GM21576 (cell line): ENCODE measurements at regions not wholly inside any gene's neighbourhood (a gene's known extent, or its start where the extent isn't known, plus 50 kb on each side); places are given as distances from the start of the nearest gene placed in this dataset.

Source experiments
- ATAC-seq: cut with Tn5 transposase; IDR thresholded peaks from one replicate; pipeline ENCODE4 v1.9.1; 2021; ENCODE audit warnings: mild to moderate bottlenecking, moderate library complexity; ENCODE audit not compliant: unreplicated experiment

GRCh38 chr9:99326112-99326916 is 104.2 kb downstream of the SEC61B start:
- no peak for ATAC-seq

GRCh38 chr9:99326917-99327189 is 104.8 kb downstream of the SEC61B start:
- ATAC-seq = no peak

DNA sequence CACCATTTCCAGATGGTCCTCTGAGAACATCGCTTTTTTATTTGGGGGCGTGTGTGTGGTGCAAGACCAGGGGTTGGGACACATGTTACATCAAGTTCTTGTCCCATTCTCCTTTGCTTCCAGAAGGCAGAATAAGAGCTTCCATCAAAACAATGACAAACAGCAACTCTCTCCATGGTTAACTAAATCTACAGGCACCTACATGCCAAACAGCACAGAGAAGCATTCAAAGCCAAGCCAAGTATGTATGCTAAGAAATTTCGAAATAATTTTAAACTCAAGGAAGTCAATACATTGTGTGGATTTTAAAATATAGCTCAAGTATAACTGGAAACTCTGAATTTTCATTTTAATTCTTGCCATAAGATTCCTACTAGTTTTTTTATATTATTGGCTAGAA is 105.6 kb downstream of the SEC61B start:
- no peak for ATAC-seq

- ATAC-seq = no peak
These were observed 113.2 kb downstream of the SEC61B start for GRCh38 chr9:99335280-99335679.

DNA sequence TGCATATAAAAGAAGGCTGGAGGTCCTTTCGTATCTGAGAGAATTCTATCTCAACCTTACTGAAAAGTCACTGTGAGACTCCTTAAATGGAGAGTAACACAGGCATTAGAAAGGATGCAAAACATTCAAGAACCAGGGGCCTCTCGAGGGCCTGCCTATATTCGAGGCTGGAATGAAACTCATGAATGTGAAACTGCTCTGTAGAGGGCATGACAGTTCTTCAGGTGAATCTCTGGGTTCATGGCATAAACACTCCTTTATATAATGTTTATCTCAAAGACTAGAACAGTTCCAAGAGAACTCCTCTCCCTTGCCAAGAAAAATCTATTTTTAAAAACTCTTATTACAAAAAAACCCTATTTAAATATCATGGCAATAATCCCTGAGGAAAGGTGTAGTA is 113.9 kb downstream of the SEC61B start:
- ATAC-seq = no peak

DNA sequence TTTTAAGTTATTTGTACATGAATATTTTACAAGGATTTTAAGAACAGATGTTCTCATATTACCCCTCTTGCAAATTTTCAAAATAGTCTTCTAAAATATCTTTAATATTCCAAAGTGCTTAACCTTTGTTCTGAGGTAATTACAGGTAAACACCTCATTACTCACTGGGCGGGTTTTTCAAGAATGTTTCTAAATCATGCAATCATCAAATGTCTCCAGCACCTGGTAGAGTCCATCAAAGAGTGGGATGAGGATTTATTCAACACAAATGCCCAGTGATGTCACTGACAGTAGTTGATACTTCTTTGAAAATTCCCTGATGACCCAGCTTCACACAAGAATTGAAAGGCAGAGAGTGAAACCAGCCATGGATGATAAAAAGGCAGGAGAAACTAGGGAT is 114.4 kb downstream of the SEC61B start:
- no peak for ATAC-seq

GRCh38 chr9:99340281-99340680 is 118.2 kb downstream of the SEC61B start:
- no peak for ATAC-seq

DNA sequence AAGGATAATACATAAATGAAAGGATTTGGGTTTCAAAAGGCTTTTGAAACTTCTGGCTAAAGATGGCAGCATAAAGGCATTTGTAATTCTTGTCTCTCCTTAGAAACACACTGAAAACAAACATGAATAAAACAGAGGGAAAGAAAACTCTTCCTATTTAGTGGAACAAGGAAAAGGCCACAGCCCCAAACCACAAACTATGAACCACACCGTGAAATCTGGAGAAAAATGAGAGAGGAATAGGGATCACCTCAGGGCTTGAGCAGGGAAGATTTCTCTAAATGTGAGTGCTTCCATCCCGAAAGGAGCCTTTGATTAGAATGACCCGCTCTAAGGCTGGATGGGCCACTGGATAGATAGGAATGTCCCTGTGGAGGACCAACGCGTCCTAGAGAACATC is 119.6 kb downstream of the SEC61B start:
- ATAC-seq = no peak

DNA sequence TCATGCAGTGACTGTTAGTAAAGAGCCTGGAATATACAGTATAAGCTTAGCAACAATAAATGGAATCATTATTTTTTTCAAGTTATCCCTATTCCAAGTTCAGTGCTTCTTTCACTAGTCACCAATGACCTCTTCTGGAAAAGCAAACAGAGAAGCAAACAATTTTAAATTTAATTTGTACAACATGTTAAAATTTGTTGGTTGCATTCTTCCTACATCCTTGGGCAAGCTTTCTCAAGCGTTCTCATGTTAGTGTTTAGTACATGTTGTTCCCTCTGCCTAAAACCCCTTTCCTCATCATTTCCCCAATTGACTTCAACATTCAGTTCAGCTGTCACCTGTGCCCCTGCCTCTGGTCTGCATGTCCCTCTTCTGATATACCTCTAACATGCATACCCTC is 123.4 kb downstream of the SEC61B start:
- no peak for ATAC-seq

DNA sequence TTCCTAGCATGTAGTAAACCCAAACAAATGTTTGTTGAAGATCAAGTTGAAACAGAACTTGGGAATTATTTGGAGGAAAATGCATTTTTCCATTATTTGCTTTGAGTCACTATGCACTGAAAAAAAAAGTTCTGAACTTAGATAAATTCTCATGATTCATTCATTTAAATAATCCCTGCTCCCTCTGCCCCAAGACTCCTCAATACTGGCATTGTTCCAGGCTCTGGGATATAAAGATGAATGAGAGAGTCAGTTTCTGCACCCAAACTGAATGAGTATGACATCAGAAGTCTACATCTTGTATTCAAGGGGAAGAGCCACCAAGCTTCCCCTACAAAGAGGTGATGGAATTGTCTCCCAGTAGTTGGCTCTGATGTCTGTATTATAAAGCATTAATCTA is 123.9 kb downstream of the SEC61B start:
- no peak for ATAC-seq

DNA sequence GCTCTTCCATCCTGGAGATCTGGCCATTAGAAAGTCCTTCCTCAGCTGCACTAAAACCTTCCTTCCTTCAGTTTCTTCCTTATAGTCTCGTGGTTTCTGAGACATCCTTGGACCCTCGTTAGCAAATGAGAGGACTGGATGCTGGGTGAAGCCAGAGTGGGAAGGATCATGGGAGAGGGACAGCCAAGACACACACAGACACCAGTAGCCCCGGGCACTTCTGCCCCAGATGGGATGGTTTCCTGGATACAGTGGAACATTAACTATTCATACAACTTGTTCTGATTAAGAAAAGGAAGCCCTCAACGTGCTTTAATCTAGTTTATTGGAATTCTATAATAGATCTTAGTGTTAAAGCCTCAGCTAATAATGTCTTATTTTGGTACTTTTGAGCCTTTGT is 125.5 kb downstream of the SEC61B start:
- ATAC-seq = no peak

DNA sequence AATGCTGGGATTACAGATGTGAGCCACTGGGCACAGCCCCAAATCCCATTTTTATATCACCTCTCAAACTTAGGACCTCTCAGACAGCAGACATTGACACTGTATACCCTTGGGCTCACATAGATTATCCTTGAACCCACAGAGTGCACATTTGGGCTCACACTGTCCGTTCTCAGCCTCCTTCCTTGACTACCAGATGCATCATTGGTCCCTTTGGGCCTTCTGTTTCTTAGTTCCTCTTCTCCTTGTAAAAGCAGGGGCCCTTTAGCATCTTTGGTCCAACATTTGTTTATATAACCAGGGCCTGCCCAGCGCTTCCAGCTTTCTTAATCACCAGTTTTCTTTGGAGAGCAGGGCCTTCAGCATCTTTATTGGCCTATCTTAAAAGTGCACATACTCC is 126.2 kb downstream of the SEC61B start:
- no peak for ATAC-seq

- no peak for ATAC-seq
These were observed 127.8 kb downstream of the SEC61B start for GRCh38 chr9:99349870-99350269.

GRCh38 chr9:99350461-99350860 is 128.4 kb downstream of the SEC61B start:
- ATAC-seq = no peak

GRCh38 chr9:99351647-99352046 is 129.6 kb downstream of the SEC61B start:
- no peak for ATAC-seq

- ATAC-seq = no peak
These were observed 130.7 kb downstream of the SEC61B start for GRCh38 chr9:99352826-99353225.

DNA sequence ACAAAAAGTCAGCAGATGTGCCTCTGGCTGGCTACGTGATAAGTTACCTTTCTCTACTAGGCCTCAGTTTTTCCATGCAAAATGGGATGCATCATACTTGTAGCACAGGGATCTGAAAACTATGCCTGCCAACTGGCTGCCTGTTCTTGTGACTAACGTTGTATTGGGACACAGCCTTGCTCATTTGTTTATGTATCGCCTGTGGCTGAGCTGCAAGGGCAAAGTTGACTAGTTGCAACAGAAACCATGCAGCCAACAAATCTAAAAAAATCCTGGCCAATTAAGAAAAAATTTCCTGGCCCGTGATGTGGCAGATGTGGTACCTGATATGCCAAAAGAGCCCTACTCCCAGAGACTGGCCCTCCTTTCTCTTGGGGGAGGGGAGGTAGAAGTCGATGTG is 131.3 kb downstream of the SEC61B start:
- no peak for ATAC-seq

DNA sequence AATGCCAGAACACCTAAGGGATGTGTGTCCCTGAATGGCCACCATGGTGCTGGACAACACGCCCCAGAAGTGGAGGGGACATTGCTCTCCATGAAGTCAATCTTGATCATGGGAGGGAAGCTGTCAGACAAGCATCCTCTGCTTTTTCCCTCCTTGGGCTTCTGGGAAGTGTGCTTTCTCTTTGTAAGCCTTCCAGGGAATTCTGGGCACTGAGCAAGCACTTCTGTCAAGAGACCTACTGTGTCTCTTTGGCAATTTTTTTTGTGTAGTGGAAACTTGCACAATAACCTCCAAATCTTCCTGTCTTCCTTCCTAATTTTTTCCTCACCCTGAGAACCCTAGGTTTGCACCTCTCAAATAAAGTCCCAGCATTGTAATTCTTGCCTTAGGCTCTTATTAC is 132.0 kb downstream of the SEC61B start:
- no peak for ATAC-seq

DNA sequence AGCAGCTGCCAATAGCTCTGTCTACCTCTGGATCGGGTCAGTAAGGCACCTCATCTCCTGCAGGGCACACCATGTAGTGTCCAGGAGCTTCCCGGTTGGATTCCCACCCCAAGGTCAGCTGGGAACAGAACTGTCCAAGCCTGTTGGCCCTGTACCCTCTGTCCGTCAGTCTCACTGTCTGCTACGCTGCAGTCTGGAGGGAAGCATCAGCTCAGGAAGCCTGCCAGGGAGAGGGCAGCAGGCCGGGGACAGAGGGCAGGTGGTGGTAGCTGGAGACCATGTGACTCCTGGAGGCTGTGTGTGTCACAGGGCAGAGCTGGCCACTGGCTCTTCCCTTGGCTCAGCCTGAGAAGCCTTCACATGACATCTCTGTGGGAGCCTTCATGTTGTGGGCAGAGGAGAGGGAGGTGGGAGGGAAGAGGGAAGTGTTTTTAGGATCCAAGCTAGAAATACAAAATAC is 134.5 kb downstream of the SEC61B start:
- no peak for ATAC-seq

GRCh38 chr9:99357575-99357974 is 135.5 kb downstream of the SEC61B start:
- ATAC-seq = no peak

GRCh38 chr9:99358668-99359067 is 136.6 kb downstream of the SEC61B start:
- ATAC-seq = no peak

GRCh38 chr9:99359336-99359735 is 137.3 kb downstream of the SEC61B start:
- ATAC-seq = no peak

DNA sequence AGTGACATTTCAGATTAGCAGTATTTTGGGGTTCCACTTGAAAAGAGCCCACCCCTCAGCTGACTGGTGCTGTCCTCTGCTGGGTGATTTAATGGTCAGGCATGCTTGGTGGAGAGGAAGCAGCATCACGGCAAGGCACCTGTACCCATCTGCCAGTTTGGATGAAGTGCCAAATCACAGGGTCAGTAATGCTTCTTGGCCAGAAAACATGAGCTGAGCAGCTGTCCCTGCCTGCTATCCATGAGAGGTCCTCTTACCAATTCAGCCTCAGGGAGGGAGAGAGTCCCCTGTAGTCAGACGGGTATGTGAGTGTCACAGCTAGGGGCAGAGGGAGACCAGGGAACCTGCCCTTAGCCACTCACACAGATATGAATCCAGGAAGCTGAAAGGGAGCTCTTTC is 137.9 kb downstream of the SEC61B start:
- ATAC-seq = no peak
